ENCODE measurements at regions not wholly inside any gene's neighbourhood (a gene's known extent, or its start where the extent isn't known, plus 50 kb on each side); places are given as distances from the start of the nearest gene placed in this dataset.

- no peak for DNase-seq (ENCODE audit: low read depth in 4 of 4, low spot score in 1 of 4)
Observed at GRCh38 chr10:130758529-130758928, 553.0 kb downstream of the TCERG1L start.

- DNase-seq (ENCODE audit: low read depth in 4 of 4, low spot score in 1 of 4): no peak
Observed at GRCh38 chr10:130761032-130761575, 550.4 kb downstream of the TCERG1L start.

DNA sequence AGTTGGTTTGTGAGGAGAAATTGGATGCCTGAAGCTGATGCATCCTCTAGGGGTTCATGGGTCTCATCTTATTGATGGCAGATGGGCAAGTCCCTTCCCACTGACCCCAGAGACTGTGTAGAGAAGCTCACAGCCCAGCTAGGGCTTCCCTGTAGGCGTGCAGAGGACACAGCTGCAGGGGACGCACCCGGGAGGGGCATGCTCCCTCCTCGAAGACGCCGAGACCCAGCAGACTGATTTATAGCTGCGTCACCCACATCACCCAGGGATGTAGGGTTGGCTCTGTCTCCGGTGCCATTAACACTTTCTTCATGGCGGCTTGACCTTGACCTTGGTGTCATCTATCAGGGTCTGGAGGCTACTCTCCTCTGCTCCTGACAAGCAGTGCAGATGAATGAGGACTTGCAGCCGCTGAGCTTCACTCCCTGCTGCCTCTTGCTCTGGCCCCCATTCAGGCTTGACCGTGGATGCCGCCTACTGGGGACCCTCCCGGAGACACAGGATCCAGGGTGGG is 549.7 kb downstream of the TCERG1L start:
- no peak for DNase-seq (ENCODE audit: low read depth in 4 of 4, low spot score in 1 of 4)

- DNase-seq (ENCODE audit: low read depth in 4 of 4, low spot score in 1 of 4): no peak
Observed at GRCh38 chr10:130762491-130762890, 549.0 kb downstream of the TCERG1L start.

GRCh38 chr10:130763071-130763470 is 548.5 kb downstream of the TCERG1L start:
- DNase-seq (ENCODE audit: low read depth in 4 of 4, low spot score in 1 of 4): no peak

DNA sequence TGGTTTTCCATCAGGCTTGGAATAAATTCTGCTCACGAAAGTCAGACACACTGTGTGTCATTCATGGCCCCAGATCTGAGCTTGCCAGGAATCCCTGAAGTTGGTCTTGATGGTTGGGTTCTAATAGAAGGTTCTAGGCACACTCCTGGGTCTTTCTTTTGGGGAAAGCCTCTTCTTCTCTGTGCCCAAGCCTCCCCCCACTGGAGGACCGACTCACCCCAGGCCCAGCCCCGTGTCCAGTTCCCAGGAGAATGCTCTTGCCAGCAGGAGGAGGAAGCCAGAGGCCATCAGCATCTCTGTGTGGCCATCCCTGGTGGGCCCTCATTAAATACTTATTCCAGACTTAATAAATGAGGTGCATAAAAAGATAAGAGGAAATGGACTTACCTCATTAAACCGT is 548.0 kb downstream of the TCERG1L start:
- no peak for DNase-seq (ENCODE audit: low read depth in 4 of 4, low spot score in 1 of 4)

GRCh38 chr10:130764651-130765050 is 546.9 kb downstream of the TCERG1L start:
- DNase-seq (ENCODE audit: low read depth in 4 of 4, low spot score in 1 of 4): no peak

- no peak for DNase-seq (ENCODE audit: low read depth in 4 of 4, low spot score in 1 of 4)
Observed at GRCh38 chr10:130766071-130766470, 545.5 kb downstream of the TCERG1L start.

DNA sequence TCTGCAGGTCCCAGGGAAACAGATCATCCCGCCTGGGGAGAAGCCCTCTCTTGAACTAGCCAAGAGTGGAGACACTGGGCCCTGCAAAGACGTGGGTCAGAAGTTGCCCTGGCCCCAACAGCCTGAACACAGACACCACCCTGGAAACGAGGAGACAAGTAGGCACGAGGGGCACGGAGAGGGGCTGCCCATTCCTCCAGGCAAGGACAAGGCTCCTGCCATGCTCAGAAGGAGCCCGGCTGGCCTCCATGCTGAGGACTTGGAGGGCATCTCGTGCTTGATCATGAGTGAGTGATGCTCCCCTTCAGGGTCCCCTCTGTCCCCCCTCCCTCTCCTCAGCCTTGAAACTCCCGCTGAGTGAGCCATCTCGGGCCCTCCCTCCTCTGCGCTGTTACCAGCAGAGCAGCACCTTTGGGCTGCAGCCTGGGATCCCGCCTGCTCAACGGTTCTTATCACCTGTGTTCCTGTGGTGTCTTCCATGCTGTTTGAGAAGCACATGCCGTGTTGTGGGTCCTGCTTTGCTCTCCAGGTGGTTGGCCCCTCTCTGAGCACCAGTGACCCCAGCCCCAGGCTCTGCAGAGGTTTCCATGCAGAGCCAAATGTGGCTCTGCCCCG is 544.3 kb downstream of the TCERG1L start:
- no peak for DNase-seq (ENCODE audit: low read depth in 4 of 4, low spot score in 1 of 4)

- no peak for DNase-seq (ENCODE audit: low read depth in 4 of 4, low spot score in 1 of 4)
Observed at GRCh38 chr10:130769146-130770017, 542.1 kb downstream of the TCERG1L start.

- DNase-seq (ENCODE audit: low read depth in 4 of 4, low spot score in 1 of 4): no peak
Observed at GRCh38 chr10:130770018-130770630, 541.4 kb downstream of the TCERG1L start.

- no peak for DNase-seq (ENCODE audit: low read depth in 4 of 4, low spot score in 1 of 4)
Observed at GRCh38 chr10:130771491-130771946, 540.0 kb downstream of the TCERG1L start.

DNA sequence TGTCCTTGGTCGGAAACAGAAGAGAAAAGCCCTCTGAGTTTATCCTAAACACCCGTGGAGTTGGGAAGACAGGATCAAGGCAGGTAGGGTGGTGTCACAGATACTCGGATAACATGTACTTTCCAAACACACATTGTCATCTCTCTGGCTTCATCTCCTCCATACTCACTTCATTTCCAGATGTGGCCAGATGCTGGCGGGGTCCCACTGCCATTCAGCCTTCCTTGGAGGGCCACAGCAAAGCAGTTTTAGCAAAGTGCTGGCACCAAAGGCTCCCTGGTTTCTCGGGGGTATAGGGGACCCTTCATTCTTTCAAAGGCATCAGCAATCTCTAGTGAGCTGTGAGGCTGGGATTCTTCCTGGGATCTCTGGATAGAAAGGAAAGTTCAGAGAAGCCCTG is 539.5 kb downstream of the TCERG1L start:
- no peak for DNase-seq (ENCODE audit: low read depth in 4 of 4, low spot score in 1 of 4)

GRCh38 chr10:130772676-130773075 is 538.8 kb downstream of the TCERG1L start:
- DNase-seq (ENCODE audit: low read depth in 4 of 4, low spot score in 1 of 4): no peak

DNA sequence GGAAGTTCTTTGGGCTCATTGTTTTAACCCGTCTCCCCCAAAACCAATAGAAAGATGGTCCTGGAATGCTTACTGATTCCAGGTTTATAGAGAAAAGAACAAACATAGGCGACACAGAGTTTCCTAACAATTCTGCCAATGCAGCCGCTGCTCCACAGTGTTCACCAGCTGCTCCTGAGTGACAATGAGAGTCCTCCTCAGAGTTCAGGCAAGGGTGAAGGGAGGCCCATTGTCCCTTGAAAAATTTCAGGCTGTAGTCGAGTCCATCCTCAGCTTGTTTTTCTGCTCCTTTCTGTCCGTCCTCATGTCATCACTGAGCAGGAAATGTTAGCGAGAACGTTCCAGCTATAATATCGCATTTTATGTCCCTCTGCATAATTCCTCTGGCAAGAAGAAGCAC is 537.6 kb downstream of the TCERG1L start:
- no peak for DNase-seq (ENCODE audit: low read depth in 4 of 4, low spot score in 1 of 4)

- no peak for DNase-seq (ENCODE audit: low read depth in 4 of 4, low spot score in 1 of 4)
Observed at GRCh38 chr10:130774871-130775270, 536.6 kb downstream of the TCERG1L start.

DNA sequence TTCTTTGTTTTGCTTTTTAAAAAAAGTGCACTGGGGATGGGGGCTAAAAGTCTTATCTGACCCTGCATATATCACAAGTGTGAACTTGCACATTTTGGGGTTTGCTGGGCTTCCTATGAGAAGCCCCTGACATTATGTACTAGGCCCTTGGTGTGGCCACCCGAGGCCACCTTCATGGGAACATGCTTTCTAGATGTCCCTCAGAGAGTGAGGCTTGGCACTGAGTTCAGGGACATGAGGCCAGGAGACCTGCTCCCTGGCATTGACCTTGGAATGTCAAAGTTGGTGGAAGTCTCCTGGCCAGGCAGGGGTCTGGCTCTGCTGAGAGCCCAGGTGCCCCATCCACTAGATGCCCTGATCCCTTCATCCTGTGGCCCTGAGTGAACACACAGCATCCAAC is 536.2 kb downstream of the TCERG1L start:
- no peak for DNase-seq (ENCODE audit: low read depth in 4 of 4, low spot score in 1 of 4)

DNA sequence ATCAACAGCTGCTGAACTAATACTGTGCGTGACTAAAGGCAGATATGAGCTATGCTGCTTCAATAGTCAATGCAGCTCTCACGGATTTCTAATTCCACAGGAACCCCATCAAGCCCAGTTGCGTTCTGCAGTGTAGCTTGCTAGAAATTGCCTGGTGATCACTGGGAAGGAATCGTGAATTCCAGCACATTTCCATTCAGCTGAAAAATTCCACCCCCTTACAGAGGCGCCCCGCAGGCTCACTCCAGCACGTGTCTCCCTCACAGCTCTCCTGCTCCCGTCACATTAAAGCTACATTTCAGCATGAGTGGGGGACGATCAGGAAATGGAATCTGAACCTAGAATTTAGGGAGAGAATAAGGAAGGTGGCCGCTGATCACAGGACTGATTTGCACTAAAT is 534.8 kb downstream of the TCERG1L start:
- no peak for DNase-seq (ENCODE audit: low read depth in 4 of 4, low spot score in 1 of 4)

GRCh38 chr10:130777507-130778165 is 533.9 kb downstream of the TCERG1L start:
- no peak for DNase-seq (ENCODE audit: low read depth in 4 of 4, low spot score in 1 of 4)

DNA sequence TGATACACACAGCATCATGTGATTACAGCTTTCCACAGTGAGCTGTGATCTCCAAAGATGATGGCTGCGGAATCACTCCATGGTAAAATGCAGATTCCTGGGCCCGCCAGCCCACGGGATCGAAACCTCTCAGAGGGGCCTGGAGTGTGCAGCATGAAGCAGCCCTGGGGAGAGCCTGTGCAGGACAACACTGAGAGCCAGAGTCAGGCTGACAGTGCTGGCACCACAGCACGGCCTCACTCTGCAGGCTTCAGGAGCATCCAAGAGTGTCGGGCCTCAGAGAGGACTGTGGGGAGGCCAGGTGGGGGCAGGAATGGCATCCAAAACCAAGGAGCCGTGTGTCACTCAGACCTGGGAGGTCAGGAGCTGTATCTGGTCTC is 533.4 kb downstream of the TCERG1L start:
- no peak for DNase-seq (ENCODE audit: low read depth in 4 of 4, low spot score in 1 of 4)

DNA sequence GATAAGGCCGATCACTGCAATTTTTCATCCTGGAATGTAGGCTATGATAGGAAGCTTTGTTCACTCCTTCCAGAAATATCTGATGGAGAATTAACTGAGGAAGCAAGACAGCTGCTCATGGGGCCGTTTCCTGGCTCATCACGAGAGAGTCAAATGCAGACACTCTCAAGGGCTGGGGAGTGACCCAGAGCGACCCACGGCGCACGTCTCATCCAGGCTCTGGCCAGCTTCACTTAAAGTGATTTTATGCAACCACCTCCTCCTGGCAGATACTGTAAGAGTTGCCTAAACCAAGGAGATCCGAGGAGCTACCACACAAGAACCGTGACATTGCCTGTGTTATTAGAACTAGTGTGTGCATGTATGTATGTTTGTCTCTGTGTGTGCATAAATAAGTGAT is 530.8 kb downstream of the TCERG1L start:
- DNase-seq (ENCODE audit: low read depth in 4 of 4, low spot score in 1 of 4): no peak

Data from stimulated activated CD4-positive, alpha-beta T cell treated with anti-CD3 and anti-CD28 coated beads, Interleukin-1b, Interleukin-23, amount 100 ng/mL, for 24 hours (primary cell).